T-helper 22 cell (primary cell): ENCODE measurements at regions not wholly inside any gene's neighbourhood (a gene's known extent, or its start where the extent isn't known, plus 50 kb on each side); places are given as distances from the start of the nearest gene placed in this dataset.

Source experiments
- DNase-seq: peaks from one replicate; pipeline ENCODE4 v3.0.0-alpha.2; 2020; ENCODE audit warnings: low read depth

- DNase-seq: no peak
These were observed 68.6 kb downstream of the ZNF621 start for GRCh38 chr3:40593351-40593750.

DNA sequence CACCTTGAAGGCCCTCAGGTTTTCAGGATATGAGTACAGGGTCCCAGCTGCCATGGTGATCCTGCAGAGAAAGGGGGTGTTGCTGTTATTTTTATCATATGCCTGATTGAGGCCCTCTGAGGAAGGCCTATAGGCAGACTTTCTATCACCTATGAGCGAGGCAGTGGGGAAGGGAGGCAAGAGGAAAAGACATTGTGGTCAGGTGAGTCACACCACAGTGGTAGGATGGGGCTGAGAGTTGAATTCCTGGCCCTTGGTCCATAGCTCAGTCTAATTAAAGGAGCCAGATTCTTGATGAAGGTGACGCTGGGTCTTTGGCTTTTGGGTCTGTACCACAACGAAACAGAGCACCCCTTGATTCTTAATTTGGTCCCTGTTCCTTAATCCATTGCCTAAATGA is 72.7 kb downstream of the ZNF621 start:
- no peak for DNase-seq

DNA sequence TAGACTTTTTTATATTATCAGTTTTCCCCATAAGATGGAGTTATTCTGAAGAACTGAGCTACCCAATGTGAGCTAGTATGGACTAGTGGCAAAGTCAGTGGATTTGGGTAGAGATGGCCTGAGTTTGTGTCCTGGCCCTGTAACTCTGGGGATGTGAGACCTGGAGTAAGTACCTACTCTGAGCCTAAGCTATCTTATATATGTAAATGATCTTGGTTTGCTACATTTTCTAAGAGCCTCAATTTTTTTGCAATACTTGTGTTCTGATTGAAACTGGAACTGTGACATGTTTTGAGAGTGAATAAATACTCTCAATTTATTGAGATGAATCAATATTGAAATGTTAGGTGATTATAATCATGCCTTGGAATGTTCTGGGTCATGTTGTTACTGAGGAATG is 73.6 kb downstream of the ZNF621 start:
- no peak for DNase-seq

DNA sequence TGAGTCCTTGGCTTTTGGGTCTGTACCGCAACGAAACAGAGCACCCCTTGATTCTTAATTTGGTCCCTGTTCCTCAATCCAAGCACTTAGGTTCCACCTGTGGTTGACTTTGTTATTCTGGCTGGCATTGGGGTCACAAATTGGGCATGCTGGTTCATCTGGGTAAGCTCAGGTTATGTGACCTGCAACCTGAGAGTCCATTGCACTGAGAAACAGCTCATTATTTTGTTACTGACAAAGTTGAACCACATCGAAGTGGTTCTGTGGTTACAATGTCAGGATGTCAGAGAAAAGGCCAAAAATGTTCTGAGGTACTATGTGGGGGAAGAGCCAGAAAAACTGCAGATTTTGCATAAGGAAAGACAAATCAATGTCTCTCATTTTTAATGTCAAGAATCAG is 74.2 kb downstream of the ZNF621 start:
- DNase-seq: no peak

- DNase-seq: no peak
These were observed 78.1 kb downstream of the ZNF621 start for GRCh38 chr3:40602778-40603385.

DNA sequence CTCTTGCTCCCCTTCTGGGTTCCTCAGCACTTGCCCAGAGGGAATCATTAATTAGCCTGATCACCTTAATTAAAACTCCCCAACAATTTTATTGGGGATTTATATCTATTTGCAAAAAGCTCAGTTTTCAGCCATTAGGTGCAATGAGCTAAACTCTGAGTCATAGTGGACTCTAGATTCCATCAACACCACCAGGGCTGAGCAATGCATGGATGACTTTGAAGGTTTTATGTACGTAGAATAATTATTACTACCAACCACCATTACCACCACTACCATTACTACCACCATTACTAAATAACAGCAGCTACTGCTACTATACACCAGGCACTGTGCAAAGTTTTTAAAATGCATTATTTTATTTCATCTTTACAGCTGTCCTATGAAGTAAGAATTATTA is 81.2 kb downstream of the ZNF621 start:
- DNase-seq: no peak

- no peak for DNase-seq
These were observed 83.3 kb downstream of the ZNF621 start for GRCh38 chr3:40608091-40608490.

GRCh38 chr3:40613306-40613705 is 88.5 kb downstream of the ZNF621 start:
- no peak for DNase-seq

- DNase-seq: no peak
These were observed 90.6 kb downstream of the ZNF621 start for GRCh38 chr3:40615110-40615915.

GRCh38 chr3:40615918-40616819 is 91.4 kb downstream of the ZNF621 start:
- no peak for DNase-seq

DNA sequence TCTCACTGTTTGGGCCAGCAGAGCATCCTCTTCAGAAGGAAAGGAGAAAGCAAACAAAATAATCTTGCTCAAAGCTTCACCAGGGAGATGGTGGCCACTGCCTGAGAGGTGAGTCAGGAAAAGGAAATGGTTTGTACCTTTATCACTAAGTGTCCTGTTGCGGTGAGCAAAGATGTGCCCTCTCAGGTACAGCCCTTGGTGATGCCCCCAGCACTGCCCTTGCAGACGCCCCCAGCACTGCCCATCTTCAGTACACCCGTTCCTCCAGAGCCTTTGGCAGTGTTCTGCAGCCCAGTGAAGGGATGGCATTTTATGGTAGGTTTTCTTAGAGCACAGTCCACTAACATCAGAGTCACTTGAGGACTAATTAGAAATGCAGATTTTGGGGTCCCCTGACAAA is 92.3 kb downstream of the ZNF621 start:
- DNase-seq: no peak

DNA sequence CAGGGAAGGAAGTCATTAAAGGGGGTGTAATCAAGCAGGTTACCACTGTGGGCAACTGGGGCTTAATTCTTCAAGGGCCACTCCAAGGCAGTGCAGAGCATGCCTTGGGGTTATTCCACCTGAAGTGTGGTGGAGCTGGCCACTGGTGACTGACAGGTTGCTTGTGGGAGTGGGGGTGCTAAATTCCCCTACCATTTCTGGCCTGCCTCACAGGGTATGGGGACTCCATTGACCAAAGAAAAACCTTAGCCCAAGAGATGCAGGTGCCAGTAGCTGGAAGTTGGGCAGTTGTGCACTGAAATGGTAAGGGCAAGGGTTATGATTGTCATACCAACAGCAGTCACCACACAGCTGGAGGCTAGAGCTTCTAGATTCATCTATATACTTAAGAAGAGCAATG is 93.4 kb downstream of the ZNF621 start:
- DNase-seq: no peak

GRCh38 chr3:40620151-40620550 is 95.4 kb downstream of the ZNF621 start:
- no peak for DNase-seq

- DNase-seq: no peak
These were observed 96.5 kb downstream of the ZNF621 start for GRCh38 chr3:40621252-40621651.

DNA sequence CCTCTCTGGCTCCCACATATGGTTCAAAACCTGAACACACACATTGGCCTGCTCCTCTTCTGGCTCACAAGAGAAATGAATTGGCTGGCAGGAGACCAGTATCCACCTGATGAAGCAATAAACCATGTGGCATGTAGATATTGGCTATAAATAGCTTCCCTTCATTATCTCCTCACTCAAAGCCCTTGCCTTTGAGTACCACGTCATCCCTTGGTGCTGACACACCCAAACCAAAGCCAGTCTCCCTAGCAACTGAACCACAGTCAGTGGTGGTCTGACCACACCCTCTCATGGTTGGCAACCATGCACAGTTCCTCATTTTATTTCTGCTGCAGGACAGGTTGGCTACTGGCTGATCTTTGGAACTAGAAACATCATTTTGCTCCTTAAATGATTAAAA is 98.8 kb downstream of the ZNF621 start:
- no peak for DNase-seq

- DNase-seq: no peak
These were observed 99.5 kb downstream of the ZNF621 start for GRCh38 chr3:40624189-40624769.

- no peak for DNase-seq
These were observed 102.3 kb downstream of the ZNF621 start for GRCh38 chr3:40627095-40627494.

GRCh38 chr3:40628984-40629383 is 104.2 kb downstream of the ZNF621 start:
- DNase-seq: no peak

DNA sequence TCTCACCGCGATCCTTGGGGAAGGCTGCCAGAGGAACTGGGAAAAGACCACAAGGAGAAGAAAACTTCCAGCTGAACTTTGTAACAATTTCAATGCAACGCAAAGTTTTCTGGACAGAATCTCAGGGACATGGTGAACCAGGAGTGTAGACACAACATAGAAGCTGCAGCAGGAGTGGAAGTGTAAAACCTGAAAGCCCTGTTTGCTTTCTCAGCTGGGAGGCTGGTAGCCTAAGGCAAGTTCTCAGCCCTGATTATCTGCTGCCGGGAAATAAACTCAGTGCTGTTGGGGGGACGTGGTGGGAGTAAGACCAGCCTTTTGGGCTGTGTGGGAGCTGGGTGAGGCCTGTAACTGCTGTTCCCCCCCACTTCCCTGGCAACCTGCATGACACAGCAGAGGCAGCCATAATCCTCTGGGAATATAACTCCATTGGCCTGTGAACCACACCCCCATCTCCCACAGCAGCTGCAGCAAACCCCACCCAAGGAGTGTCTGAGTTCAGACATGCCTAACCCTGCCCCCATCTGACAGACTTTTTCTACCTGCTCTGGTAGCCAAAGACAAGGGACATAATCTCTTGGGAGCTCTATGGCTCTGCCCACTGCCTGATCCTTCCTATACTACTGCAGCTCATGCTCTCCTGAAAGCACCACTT is 106.7 kb downstream of the ZNF621 start:
- no peak for DNase-seq

- no peak for DNase-seq
These were observed 113.1 kb downstream of the ZNF621 start for GRCh38 chr3:40637906-40638305.

GRCh38 chr3:40639006-40639405 is 114.2 kb downstream of the ZNF621 start:
- no peak for DNase-seq

DNA sequence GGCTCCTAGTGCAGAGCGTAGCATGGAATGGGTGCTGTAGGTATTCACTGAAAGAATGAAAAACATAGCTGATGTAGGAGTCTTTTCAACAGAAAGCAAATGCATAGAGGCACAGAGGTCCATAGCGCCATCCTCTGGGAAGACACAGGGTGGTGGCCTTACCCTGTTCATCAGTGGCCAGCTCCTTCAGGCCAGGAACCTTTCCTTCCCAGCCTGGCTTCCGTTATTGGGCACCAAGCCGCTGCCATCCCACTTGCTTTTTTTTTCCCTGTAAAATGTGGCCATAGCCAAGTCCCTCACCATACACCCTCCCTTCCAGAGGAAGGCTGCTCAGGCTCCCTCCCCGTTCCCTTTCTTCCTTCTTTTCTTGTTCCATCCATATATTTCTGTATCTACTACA is 118.1 kb downstream of the ZNF621 start:
- no peak for DNase-seq
